AG04450 (cell line): ENCODE measurements at regions not wholly inside any gene's neighbourhood (a gene's known extent, or its start where the extent isn't known, plus 50 kb on each side); places are given as distances from the start of the nearest gene placed in this dataset.

ENCODE experiments used
- CTCF ChIA-PET: fragments of 300-600, 350-600 bp; formaldehyde crosslinking; extraction: SDS; loops from one replicate; lab custom pipeline; 2022; ENCODE audit warnings: antibody characterized with exemption, inconsistent platforms; lab: Charles Lee
- POLR2A ChIA-PET: fragments of 350-600 bp; formaldehyde crosslinking; extraction: SDS; loops from one replicate; lab custom pipeline; 2021; ENCODE audit warnings: antibody characterized with exemption, inconsistent platforms; lab: Yijun Ruan, JAX
- DNase-seq: peaks from one replicate; pipeline ENCODE4 v3.0.0-alpha.2; 2011; ENCODE audit warnings: low read depth, low spot score
- H3K27ac ChIP-seq: one replicate; pipeline ENCODE4 v1.5.1; 2012; ENCODE audit warnings: low read depth, low read length, control low read depth
- H3K27me3 ChIP-seq: one replicate; pipeline ENCODE4 v1.6.0; 2012; ENCODE audit warnings: low read length; ENCODE audit not compliant: control insufficient read depth, insufficient read depth
- H3K4me3 ChIP-seq: 2 replicates; pipeline ENCODE4 v1.5.1; 2011; ENCODE audit warnings: mild to moderate bottlenecking, low read depth, low read length, control low read depth
- H3K9me3 ChIP-seq: 2 replicates; pipeline ENCODE4 v1.5.1; 2012; ENCODE audit warnings: low read length; ENCODE audit not compliant: control insufficient read depth, insufficient read depth
- TF ChIP-seq, protein P1 (sequence below): IDR thresholded peaks from 2 replicates; pipeline ENCODE4 v1.5.1; 2011; ENCODE audit warnings: low read depth, low read length, control low read depth, inconsistent platforms

DNA sequence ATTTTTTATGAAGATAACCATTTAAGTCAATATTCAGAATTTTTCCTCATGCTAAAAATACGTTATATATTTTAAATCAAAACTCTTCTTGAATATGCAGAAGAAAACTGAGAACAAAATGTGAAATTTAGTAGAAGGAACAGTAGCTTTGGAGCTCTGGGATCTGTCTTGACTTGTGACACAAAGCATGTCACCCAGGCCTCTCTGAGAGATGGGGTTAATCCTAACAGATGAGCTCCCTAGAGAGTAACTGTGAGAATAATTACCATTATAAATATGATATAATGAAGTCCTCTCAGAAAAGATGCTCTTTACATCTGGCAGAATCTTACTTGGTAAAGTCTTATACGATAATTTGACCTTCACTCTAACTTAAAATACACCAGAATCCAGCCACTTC lies 272.0 kb downstream of the PTPRC start:
- Histone ChIP-seq H3K9me3 (no peaks in the 10 kb centered on the region), H3K27me3 (no peaks in the 10 kb centered on the region), H3K4me3 (no peak overlapping the region), H3K27ac (no peak overlapping the region)
- ChIA-PET CTCF (no interaction called here), POLR2A (no interaction called here)
- DNase-seq = no peak
- TF ChIP-seq, protein P1, sequence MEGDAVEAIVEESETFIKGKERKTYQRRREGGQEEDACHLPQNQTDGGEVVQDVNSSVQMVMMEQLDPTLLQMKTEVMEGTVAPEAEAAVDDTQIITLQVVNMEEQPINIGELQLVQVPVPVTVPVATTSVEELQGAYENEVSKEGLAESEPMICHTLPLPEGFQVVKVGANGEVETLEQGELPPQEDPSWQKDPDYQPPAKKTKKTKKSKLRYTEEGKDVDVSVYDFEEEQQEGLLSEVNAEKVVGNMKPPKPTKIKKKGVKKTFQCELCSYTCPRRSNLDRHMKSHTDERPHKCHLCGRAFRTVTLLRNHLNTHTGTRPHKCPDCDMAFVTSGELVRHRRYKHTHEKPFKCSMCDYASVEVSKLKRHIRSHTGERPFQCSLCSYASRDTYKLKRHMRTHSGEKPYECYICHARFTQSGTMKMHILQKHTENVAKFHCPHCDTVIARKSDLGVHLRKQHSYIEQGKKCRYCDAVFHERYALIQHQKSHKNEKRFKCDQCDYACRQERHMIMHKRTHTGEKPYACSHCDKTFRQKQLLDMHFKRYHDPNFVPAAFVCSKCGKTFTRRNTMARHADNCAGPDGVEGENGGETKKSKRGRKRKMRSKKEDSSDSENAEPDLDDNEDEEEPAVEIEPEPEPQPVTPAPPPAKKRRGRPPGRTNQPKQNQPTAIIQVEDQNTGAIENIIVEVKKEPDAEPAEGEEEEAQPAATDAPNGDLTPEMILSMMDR = no peak

DNA sequence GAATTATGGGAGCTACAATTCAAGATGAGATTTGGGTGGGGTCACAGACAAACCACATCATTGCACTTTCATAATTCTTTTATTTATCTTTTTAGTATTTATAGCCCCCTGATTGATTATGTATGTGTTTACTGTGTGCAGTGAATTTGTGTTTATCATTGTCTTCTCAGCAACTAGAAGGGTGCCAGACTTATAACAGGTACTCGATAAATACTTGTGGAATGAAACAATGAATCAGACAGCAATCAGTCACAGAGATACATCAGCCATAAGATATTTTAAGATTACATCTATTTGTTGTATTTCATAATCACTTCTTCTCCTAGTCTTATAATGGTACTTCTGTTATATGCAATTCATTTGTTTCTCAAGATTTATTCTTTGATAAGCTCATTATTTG lies 273.2 kb downstream of the PTPRC start:
- Histone ChIP-seq H3K9me3 (no peaks in the 10 kb centered on the region), H3K27me3 (no peaks in the 10 kb centered on the region), H3K27ac (no peak overlapping the region), H3K4me3 (no peak overlapping the region)
- TF ChIP-seq, protein P1 = no peak
- CTCF ChIA-PET = no interaction called here
- no peak for DNase-seq
- POLR2A ChIA-PET = no interaction called here

DNA sequence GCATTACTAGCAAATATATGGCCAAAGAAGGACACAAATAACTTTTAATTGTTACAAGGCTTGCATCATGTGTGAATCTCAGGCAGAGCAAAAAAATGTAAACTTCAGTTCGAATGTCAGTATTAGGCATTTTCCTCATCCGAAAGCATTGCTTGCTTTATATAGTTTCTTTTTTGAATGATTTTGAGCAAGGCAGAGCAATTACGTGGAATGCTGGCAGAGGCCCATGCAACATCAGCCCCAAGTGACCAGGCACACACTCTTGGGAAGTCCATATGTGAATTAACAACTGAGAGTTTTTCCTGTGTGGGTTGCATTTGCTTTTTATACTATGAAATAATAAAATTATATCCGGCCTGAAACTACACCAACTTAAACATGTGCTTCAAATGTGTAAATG lies 274.8 kb downstream of the PTPRC start:
- no peaks in the 10 kb centered on the region for H3K27me3 ChIP-seq
- no peak for DNase-seq
- H3K27ac ChIP-seq = no peak overlapping the region
- H3K9me3 ChIP-seq = no peaks in the 10 kb centered on the region
- ChIA-PET CTCF (no interaction called here), POLR2A (no interaction called here)
- TF ChIP-seq, protein P1 = no peak
- H3K4me3 ChIP-seq = no peak overlapping the region

DNA sequence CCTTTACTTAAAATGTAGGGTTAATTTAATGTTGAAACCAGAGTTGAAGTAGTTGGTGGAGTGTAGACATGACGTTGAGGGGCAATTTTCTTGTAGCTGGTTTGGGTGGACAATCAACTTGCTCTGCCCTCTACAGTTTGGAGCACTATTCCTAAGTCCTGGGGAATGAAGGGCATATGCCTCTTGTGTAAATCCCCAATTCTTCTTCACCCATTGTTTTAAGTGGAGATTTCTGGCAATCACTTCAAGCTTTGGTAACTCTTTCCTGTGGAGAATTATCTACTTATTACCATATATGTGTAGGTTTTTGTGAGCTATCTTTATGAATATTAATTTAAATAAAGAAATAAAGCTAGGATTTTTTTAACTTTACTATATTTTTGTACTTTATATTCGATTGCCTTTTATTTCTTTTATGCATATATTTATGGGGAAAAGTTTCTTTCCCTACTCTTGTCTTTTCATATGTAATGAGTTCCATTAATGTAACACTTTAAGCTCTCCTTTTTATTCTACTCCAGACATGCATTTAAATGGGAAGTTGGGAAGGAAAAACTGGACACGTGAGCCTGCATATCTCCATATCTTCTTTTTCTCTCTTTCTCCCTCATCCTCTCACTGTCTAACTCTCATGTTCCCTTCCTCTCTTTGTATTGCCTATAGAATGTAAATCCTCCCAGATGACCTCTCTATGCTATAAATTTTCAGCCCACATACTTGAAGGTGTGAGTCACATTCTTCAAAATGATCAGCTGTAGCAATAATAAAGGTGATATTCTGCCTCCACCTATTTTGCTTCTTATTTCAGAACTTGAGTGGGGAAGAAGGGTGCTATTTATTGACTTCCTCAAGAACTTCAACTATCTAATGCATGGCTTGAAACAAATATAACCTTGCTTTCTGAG lies 276.7 kb downstream of the PTPRC start:
- ChIA-PET CTCF (interaction anchor here (0.8 to 2.0 kb wide), 2 partner anchors 198 to 548 kb away, joined by 3 to 7 read pairs; no protein-coding TSS in a partner anchor), POLR2A (no interaction called here)

DNA sequence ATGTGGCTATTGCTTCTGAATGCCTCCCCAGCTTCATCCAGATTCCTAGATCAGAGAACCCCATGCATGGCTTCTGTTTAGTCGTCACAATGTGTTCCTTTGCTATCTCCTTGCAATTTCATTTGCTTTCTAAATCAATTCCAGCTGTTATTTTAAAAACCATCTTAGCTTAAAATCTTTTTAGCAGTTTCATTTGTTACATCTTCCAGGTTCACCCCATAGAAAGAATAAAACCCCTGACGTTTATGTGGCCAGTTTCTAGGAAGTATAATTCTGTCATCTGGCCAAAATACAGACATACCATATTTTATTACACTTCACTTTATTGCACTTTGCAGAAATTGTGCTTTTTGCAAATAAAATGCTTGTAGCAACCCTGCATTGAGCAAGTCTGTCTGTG lies 278.4 kb downstream of the PTPRC start:
- Histone ChIP-seq H3K27ac (no peak overlapping the region), H3K27me3 (no peaks in the 10 kb centered on the region), H3K9me3 (no peaks in the 10 kb centered on the region), H3K4me3 (no peak overlapping the region)
- TF ChIP-seq, protein P1 = no peak
- DNase-seq = no peak
- ChIA-PET CTCF (interaction anchor here (2.0 kb wide), 1 partner anchor 546 kb away, joined by 7 read pairs; no protein-coding TSS in a partner anchor), POLR2A (no interaction called here)

More for the DNA sequence above, 276.7 kb downstream of the PTPRC start:
- Histone ChIP-seq H3K27ac (no peak overlapping the region), H3K4me3 (no peak overlapping the region), H3K27me3 (no peaks in the 10 kb centered on the region), H3K9me3 (no peaks in the 10 kb centered on the region)
- DNase-seq = no peak
- TF ChIP-seq, protein P1 = no peak
